GM03348 (cell line): ENCODE measurements at regions not wholly inside any gene's neighbourhood (a gene's known extent, or its start where the extent isn't known, plus 50 kb on each side); places are given as distances from the start of the nearest gene placed in this dataset.
"Not testable (repeated sequence)": the region's sequence is repeated elsewhere in the genome, so short reads cannot be mapped to it uniquely, and the experiment has no call there.

Experiments
- DNase-seq: peaks from one replicate; pipeline ENCODE4 v3.0.0; 2012; ENCODE audit warnings: low spot score

DNA sequence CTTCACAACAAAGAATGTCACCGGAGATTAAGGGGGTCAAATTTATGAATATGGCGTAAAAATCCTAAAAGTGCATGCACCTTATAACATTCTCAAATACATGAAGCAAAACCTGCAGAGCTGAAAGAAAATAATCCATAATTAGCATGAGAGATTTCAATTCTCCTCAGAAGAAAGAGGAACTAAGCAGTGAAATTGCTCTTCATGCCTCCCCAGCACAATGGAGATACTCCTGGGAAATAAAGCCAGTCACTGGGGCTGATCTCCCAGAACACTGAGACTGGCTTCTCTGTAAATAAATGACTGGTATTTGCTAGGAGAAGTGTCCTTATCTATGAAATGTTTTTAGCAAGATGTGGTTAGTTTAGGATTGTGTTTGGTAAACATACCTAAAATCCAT lies 68.1 kb downstream of the GOLGA6L6 start:
- DNase-seq: not testable (repeated sequence)

DNA sequence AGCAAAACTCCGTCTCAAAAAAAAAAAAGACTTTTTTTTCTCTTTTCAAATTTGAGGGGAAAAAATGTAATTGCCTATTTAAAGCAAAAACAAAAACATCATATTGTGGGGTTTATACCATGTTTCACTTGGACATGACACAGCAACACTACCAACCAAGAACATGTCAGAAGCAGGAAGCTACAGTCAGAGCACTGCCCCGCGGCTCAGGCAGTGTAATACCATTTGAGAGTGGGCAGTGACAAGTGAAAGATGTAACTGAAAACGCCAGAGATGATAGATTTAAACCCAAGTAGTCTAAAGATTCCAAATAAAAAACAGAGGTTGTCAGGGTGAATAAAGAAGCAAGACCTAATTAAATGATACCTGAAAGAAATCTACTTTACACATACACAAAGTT lies 68.6 kb downstream of the GOLGA6L6 start:
- not testable (repeated sequence) for DNase-seq

DNA sequence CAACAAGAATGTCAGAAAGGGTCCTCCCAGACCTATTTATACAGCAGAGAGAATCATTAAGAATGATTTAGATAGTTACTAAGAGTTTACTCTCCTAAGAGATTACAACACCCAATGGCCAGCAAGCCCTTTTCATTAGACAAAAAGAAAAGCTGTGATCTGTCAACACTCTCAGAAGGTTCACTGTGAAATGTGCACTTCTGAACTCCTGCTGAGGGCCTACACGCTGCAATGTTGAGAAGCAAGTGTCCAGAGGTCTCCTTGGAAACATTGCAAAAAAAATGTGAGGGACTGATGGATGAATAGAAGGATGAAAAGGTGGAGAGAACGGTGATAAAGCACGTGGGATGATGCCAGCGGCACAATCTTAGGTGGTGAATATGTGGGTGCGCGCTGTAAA lies 70.8 kb downstream of the GOLGA6L6 start:
- DNase-seq: not testable (repeated sequence)

DNA sequence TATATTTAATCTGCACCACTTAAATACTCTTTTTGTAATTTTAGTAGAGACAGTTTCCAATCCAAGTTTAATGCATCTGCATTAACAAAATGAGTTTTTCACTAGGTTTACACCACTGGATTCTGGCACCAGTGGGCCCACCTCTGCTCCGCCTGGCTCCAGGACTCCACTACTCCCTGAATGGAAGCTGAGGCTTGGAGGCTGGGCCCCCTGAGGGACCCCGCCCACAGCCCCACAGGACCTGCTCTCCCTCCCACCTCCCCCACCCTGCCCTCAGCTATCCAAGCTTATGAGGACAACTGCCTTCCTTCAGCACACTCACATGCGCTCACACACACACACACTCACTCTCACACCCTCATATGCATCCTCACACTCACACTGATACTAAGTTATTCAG lies 100.5 kb downstream of the GOLGA6L6 start:
- DNase-seq: not testable (repeated sequence)

DNA sequence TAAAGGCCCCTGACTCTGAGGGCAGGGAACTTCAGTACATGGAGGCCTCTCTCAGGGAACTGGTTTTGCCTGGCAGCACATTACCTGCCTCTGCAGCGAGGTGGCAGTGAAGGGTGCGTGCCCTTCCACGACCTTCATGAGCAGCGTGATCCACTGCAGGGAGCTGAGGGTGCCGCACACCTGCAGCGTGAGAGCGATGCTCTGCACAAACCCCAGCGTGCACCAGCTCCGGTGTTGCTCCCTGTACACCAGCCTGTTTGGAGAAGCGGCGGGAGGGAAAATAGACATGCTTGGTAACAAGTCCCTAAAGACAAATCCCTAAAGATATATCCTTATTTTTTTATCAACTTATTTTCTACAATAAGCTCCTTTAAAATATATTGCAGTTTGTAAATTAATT lies 101.2 kb downstream of the GOLGA6L6 start:
- DNase-seq: not testable (repeated sequence)

DNA sequence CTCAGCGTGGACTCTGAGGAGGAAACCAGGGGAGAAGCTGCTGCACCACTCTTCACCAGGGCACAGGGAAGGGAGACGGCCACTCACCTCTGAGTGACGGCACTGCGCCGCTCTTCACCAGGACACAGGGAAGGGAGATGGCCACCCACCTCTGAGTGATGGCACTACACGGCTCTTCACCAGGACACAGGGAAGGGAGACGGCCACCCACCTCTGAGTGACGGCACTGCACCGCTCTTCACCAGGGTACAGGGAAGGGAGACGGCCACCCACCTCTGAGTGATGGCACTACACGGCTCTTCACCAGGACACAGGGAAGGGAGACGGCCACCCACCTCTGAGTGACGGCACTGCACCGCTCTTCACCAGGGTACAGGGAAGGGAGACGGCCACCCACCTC lies 102.5 kb downstream of the GOLGA6L6 start:
- DNase-seq: not testable (repeated sequence)

DNA sequence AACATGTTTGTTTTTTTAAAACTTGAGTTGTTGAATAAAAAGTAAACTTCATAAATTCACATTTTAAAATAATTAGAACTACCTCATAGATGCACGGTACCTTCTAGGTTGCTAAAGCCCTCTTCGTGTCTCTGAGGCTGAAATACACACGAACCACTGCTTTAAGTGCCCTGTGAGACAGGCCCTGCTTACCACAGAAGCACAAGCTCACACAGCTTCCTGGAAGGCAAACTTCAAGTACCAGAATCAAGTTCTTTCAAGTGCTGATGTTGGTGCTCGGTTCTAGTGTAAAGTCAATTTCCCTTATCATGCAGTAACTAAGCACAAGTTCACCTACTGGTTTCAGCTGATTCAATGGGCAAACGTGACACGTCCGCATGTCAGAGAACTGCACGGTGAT lies 103.3 kb downstream of the GOLGA6L6 start:
- not testable (repeated sequence) for DNase-seq

DNA sequence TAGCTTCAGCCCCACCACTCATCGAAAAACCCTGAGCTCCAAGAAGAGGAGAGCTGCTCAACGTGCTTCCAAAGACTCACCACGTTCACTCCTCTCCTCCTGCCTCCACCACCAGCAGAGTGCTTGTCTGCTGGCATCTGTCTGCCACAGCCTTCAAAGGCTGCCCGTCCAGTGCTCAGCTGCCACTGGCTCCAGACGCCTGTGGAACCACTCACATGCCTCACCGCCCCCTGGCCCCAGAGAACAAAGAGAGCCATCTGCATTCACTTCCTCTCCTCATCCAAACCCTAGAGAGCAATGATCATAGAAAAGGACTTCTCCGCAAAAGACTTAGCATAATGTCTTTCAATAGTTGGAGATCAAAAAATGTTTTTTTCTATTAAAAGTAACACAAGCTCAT lies 108.1 kb downstream of the GOLGA6L6 start:
- DNase-seq: not testable (repeated sequence)

DNA sequence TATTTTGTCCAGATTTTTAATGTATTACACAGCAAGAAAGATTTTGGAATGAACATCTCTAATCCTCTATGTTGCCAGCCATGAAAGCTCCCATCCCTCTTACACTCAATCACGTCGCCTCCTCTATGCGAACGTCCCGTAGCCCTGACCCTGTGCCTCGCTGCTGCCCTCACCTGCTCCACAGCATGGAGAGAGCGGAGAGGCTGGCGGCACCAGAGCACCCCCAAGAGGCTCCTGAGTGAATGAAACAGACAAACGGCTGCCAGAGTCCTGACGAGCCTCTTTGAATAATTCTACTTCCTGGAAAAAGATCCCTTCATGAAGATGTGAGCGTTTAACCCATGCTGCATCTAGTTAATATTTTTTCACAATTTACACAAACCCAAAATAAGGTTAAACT lies 111.1 kb downstream of the GOLGA6L6 start:
- DNase-seq: not testable (repeated sequence)

DNA sequence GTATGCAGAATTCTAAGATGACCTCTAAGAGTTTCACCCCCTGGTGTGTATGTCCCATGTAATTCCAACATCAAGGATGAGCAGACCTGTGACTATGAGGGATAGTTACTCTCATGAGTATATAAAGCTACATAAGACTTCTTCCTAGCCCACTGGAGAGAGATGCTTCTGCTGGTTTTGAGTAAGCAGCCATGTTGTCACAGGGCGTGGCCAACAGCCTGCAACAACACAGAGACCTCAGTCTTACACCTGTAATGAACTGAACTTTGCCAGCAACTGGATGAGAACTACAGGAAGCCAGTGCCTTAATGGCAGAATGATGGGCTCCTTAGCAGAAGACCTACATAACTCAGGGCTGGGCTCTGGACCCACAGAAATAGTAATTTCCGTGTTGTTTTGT lies 120.9 kb downstream of the GOLGA6L6 start:
- DNase-seq: not testable (repeated sequence)

DNA sequence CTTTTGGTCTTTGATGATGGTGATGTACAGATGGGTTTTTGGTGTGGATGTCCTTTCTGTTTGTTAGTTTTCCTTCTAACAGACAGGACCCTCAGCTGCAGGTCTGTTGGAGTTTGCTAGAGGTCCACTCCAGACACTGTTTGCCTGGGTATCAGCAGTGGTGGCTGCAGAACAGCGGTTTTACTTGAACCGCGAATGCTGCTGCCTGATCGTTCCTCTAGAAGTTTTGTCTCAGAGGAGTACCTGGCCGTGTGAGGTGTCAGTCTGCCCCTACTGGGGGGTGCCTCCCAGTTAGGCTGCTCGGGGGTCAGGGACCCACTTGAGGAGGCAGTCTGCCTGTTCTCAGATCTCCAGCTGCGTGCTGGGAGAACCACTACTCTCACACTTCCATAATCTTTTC lies 125.0 kb downstream of the GOLGA6L6 start:
- not testable (repeated sequence) for DNase-seq

DNA sequence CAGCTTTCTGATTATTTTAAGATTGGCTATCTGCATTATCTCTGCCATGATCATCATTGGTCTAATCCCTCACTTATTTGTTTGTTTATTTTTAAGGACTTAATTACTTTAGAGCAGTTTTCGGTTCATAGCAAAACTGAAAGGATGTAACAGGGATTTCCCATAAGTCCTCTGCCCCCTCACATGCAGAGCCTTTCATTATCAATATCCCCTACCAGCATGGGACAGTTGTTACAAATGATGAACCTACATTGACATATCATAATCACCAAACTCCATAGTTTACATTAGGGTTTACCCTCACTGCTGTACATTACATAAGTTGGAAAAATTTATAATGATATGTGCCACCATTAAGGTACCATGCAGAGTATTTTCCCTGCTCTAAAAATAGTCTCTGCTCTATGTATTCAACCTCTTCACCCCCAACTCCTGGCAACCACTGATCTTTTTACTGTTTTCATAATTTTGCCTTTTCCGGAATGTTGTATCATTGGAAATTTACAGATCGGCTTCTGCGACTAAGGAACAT lies 131.9 kb downstream of the GOLGA6L6 start:
- DNase-seq: not testable (repeated sequence)

DNA sequence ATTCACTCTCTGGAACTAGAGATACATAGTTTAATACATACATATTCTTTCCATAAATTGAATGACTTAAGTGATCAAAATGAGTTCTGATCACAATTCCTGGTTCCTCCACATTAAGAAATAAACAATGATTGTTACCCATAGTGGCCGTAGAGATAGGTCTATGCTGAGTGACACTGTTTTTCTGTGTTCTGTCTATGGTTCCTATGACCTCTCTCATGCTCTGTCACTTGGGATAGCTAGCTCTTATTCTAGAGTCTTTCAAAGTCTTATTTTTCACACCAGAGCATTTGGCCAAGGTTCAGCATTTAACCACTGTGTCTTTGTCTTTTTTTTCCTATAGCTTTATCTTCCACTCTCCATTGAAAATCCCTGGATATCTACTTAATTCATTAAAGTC lies 132.4 kb downstream of the GOLGA6L6 start:
- no peak for DNase-seq

DNA sequence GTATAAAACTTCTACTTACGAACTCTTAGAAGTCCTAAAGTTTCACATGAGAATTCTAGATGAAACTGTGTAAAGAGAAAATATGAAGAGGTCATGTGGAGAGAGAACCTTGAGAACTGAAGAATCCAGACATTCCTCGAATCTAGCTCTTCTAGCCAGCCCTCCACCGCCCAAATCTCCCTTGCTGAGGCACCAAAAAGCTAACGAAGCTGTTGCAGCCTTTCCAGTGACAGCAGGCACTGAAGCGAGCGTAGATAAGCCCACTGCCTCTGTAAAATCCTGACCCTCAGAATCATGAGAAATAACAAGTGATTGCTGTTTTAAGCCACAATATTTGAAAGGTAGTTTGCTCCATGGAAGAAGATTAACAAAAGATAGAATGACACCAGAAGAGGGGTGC lies 134.0 kb downstream of the GOLGA6L6 start:
- no peak for DNase-seq

DNA sequence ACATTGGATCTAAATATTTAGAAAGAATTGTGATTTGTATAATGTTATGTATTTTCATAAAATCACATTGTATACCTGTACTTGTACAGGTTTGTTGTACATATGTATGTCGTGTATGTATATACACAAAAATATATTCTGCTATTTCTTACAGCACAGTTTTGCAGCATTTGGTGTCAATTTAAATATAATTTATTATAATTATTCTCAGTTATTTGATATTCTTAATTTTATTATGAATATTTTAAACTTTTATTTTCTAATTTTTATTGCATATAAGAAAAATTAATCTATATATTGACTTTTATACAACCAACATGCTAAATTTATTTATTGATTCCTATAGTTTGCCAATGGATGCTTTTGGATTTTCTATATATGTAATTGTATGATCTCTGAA lies 137.0 kb downstream of the GOLGA6L6 start:
- not testable (repeated sequence) for DNase-seq

DNA sequence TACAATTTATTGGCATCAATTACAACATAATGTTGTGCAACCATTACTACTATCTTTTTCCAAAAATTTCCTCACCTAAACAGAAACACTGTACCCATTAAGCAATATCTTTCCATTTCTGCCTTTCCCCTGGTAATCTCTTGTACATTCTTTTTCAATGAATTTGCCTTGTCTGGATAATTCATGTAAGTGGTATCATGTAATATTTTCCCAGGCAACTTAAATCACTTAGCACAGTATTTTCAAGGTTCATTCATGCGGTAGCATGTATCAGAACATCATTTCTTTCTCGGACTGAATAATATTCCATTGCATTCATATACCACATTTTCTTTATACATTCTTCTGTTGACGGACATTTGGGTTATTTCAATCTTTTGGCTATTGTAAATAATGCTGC lies 139.0 kb downstream of the GOLGA6L6 start:
- DNase-seq: not testable (repeated sequence)

DNA sequence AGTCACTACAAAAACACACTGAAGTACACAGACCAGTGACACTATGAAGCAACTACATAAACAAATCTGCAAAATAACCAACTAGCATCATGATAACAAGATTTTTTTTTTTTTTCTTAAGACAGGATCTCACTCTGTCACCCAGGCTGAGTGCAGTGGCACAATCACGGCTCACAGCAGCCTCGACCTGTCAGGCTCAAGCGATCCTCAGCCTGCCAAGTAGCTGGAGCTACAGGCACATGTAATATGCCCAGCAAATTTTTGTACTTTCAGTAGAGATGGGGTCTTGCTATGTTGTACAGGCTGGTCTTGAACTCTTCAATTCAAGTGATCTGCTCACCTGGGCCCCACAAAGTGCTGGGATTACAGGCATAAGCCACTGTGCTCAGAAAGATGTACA lies 140.5 kb downstream of the GOLGA6L6 start:
- DNase-seq: not testable (repeated sequence)

DNA sequence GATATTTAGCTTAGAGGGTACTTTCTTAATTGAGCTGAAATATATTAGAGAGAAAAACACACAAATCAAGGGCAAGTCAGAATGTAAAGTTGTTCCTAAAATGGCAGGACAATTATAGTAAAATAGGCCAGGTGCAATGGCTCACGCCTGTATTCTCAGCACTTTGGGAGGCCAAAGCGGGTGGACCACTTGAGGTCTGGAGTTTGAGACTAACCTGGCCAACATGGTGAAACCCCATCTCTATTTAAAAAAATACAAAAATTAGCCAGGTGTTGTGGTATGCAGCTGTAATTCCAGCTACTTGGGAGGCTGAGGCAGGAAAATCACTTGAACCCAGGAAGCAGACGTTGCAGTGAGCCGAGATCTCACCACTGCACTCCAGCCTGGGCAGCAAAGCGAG lies 142.9 kb downstream of the GOLGA6L6 start:
- not testable (repeated sequence) for DNase-seq

DNA sequence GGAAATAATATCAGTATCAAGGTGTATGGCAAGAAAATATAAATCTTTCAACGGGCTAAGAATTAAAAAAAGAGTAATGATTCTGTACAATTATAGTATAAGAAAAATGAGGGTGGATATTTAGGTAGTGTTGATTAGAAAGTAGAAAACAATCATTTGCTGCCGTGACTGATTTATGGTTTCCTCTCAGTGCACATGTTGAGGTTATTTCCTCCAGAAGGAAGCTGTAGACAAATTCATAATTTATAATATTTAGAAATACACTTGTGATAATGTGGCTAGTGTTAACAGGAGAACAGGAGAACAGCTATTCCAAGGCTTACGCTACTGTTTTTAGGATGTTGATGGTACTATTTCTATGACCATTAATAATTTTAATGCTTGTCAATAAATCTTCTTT lies 153.4 kb downstream of the GOLGA6L6 start:
- DNase-seq: not testable (repeated sequence)

DNA sequence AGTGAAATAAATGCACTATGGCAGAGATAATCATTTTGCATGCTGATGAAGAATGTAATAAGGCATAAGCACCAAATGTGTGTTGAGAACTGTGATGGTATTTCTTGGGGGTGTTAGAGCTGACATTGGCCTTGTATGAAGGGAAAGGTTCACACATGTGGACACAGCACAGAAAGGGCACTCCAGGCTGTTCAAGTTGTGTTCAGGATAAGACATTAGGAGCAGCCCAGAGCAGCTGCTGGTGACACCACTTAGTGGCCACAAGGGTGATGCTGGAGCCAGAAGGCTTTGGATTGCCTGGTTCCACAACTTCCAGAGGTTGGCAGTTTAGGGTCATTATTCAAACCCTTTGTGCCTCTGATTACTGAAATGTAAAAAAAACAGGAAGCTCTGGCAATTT lies 155.4 kb downstream of the GOLGA6L6 start:
- DNase-seq: no peak

DNA sequence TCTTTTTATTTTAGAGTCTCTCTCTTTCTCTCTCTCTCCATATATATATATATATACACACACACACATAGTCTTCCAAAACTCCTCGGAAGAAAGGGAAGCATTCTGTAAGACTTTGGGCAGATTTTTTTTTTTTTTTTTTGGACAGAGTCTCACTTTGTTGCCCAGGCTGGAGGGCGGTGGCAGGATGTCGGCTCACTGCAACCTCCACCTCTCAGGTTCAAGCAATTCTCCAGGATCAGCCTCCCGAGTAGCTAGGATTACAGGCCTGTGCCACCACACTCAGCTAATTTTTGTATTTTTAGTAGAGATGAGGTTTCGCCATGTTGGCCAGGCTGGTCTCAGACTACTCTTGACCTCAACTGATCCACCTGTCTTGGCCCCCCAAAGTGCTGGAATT lies 161.4 kb downstream of the GOLGA6L6 start:
- not testable (repeated sequence) for DNase-seq

DNA sequence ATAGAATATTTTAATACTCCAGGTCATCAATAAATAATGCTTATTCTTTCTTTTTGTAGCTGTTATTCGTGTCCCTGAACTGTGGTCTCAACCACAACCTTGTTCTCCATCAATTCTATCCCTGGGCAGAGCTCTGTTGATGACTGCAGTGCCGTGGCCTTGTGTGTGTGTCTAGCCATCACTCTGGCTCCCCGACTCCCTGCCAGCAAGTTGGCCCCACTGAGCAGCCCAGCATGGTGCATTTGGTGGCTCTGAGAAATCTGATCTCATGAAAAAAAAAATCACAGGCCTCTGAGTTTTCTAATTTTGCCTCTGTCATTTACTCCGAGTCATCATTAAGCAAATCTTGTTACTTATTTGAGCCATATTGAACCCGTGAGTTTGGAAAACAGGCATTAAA lies 164.7 kb downstream of the GOLGA6L6 start:
- no peak for DNase-seq

DNA sequence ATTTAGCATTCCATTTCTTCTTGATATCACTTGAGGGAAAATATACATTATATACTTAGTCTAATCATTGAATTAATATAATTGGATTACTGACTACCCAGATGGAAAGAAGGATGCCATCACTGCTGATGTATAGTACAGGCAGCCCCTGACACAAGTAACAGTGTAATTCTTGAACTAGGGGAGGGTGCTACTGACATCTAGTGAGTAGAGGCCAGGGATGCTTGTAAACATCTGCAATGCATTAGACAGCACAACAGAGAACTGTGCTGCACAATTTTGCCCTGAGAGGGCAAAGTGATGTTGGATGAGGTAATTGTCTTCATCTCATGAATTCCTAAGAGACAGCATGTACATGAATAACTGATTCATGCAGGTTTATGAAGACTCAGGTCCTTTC lies 169.2 kb downstream of the GOLGA6L6 start:
- not testable (repeated sequence) for DNase-seq

DNA sequence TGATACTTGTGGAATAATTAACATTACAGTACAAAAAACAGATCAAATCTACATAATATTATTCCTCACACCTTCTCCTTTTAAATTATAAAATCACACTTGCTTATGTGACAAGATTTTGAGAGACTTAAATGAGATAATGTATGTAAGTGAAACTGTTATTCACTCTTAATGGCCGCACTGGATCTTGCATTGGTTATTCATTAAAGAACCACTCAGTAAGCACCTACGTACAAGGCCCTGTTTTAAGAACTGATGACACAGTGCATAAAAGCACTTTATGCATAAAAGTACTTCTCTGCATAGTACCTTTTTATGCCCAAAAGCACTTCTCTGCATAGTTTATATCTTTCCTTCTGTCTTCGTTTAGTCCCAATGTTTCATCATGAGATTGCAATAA lies 172.1 kb downstream of the GOLGA6L6 start:
- no peak for DNase-seq

DNA sequence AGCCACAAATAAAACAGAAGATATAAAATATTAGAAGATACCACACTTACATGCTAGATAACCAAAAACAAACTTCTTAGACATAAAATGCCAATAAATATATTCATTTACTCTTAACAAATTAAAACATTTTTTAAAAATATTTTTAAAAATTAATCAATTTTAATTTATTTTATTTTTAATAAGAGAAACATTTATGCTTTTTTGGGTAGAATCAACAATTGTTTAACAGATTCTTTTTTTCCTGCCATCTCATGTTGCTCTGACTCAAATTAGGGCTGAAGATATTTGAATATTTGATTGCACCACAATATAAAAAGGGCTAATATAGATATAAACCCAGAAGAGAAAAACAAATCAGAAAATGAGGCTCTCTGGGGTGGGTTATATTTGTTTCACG lies 172.6 kb downstream of the GOLGA6L6 start:
- DNase-seq: no peak
